OCI-LY7 (cell line): ENCODE measurements at regions not wholly inside any gene's neighbourhood (a gene's known extent, or its start where the extent isn't known, plus 50 kb on each side); places are given as distances from the start of the nearest gene placed in this dataset.

Source experiments
- EZH2phosphoT487 ChIP-seq: fragments of 200-600 bp; sonication (generic); IDR thresholded peaks from 2 replicates; pipeline ENCODE4 v1.6.1; 2018; ENCODE audit warnings: low read depth, borderline replicate concordance, mild to moderate bottlenecking, mixed run types, antibody characterized with exemption, low read length, moderate library complexity, mixed read lengths
- TF ChIP-seq, protein P1 (sequence below): fragments of 200-600 bp; sonication (generic); conservative IDR thresholded peaks from 2 replicates; pipeline ENCODE4 v1.5.1; 2014; ENCODE audit warnings: mild to moderate bottlenecking, antibody characterized with exemption, low read length, moderate library complexity, mixed read lengths

DNA sequence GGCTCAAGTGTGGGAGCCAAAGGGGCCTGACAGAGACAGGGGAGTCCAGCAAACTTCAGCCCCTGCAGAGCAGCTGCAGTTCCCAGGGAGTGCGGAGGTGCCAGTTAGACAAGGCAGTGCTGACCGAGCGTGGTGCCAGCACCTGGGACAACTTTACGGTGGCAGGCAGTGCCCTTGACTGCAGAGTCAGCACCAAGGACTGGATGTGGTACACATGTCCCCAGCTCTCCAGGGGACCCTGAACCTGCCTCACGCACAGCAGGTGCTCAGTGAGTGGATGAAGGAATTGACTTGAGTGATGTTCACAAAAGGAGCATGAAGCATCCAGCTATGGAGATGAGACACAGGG is 296.5 kb downstream of the SIPA1L2 start:
- TF ChIP-seq, protein P1, sequence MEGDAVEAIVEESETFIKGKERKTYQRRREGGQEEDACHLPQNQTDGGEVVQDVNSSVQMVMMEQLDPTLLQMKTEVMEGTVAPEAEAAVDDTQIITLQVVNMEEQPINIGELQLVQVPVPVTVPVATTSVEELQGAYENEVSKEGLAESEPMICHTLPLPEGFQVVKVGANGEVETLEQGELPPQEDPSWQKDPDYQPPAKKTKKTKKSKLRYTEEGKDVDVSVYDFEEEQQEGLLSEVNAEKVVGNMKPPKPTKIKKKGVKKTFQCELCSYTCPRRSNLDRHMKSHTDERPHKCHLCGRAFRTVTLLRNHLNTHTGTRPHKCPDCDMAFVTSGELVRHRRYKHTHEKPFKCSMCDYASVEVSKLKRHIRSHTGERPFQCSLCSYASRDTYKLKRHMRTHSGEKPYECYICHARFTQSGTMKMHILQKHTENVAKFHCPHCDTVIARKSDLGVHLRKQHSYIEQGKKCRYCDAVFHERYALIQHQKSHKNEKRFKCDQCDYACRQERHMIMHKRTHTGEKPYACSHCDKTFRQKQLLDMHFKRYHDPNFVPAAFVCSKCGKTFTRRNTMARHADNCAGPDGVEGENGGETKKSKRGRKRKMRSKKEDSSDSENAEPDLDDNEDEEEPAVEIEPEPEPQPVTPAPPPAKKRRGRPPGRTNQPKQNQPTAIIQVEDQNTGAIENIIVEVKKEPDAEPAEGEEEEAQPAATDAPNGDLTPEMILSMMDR, result no peak
- TF ChIP-seq EZH2phosphoT487, result no peak
